Neural cell (in vitro differentiated cells): ENCODE measurements at regions not wholly inside any gene's neighbourhood (a gene's known extent, or its start where the extent isn't known, plus 50 kb on each side); places are given as distances from the start of the nearest gene placed in this dataset.

Experiments
- H2AFZ ChIP-seq: fragments of 200-600, 300-800 bp; sonication (generic), shearing (Covaris generic); 2 replicates; pipeline ENCODE4 v1.6.0; 2014; ENCODE audit warnings: low read depth, mild to moderate bottlenecking, antibody characterized with exemption, low read length, moderate library complexity
- H3F3A ChIP-seq: fragments of 200-600 bp; shearing (Covaris generic); 2 replicates; pipeline ENCODE4 v1.6.1; 2016; ENCODE audit warnings: mild to moderate bottlenecking, moderate library complexity, mixed read lengths, antibody characterized with exemption, low read length; ENCODE audit not compliant: insufficient read depth, poor library complexity, severe bottlenecking
- H3K27ac ChIP-seq: fragments of 200-600, 300-800 bp; sonication (generic), shearing (Covaris generic); 2 replicates; pipeline ENCODE4 v1.5.1; 2014; ENCODE audit warnings: mild to moderate bottlenecking, low read length, moderate library complexity
- H3K27me3 ChIP-seq: fragments of 300-800, 200-600 bp; sonication (generic), shearing (Covaris generic); 2 replicates; pipeline ENCODE4 v1.6.0; 2014; ENCODE audit warnings: mild to moderate bottlenecking, low read depth, low read length, moderate library complexity; ENCODE audit not compliant: insufficient read depth
- H3K36me3 ChIP-seq: fragments of 300-800, 200-600 bp; sonication (generic), shearing (Covaris generic); 2 replicates; pipeline ENCODE4 v1.5.1; 2014; ENCODE audit warnings: mild to moderate bottlenecking, antibody characterized with exemption, low read length, moderate library complexity; ENCODE audit not compliant: insufficient read depth
- H3K4me2 ChIP-seq: fragments of 300-800, 200-600 bp; sonication (generic), shearing (Covaris generic); 2 replicates; pipeline ENCODE4 v1.6.0; 2014; ENCODE audit warnings: mild to moderate bottlenecking, low read length
- H3K4me3 ChIP-seq: fragments of 300-800, 200-600 bp; sonication (generic), shearing (Covaris generic); 2 replicates; pipeline ENCODE4 v1.5.1; 2014; ENCODE audit warnings: mild to moderate bottlenecking, low read length, moderate library complexity
- H3K79me2 ChIP-seq: fragments of 200-600 bp; shearing (Covaris generic); replicated peaks from 2 replicates; pipeline ENCODE4 v1.6.0; 2014; ENCODE audit warnings: mild to moderate bottlenecking, low read length, moderate library complexity; ENCODE audit not compliant: insufficient read depth
- H3K9ac ChIP-seq: fragments of 300-800, 200-600 bp; sonication (generic), shearing (Covaris generic); 2 replicates; pipeline ENCODE4 v1.6.1; 2016; ENCODE audit warnings: mild to moderate bottlenecking, low read length, mixed read lengths
- H3K9me2 ChIP-seq: fragments of 200-600 bp; shearing (Covaris generic); 2 replicates; pipeline ENCODE4 v1.6.1; 2016; ENCODE audit warnings: mild to moderate bottlenecking, low read length, mixed read lengths; ENCODE audit not compliant: insufficient read depth
- H3K9me3 ChIP-seq: fragments of 200-600, 300-800 bp; sonication (generic), shearing (Covaris generic); 2 replicates; pipeline ENCODE4 v1.6.1; 2016; ENCODE audit warnings: mild to moderate bottlenecking, mixed run types, low read length, moderate library complexity, mixed read lengths
- H4K20me1 ChIP-seq: fragments of 200-600 bp; shearing (Covaris generic); 2 replicates; pipeline ENCODE4 v1.6.1; 2016; ENCODE audit warnings: mild to moderate bottlenecking, mixed run types; ENCODE audit not compliant: insufficient read depth
- EP300 ChIP-seq: fragments of 450-650 bp; conservative IDR thresholded peaks from 2 replicates; pipeline ENCODE4 v1.6.1; 2014; ENCODE audit warnings: antibody characterized with exemption, mild to moderate bottlenecking, moderate library complexity; ENCODE audit not compliant: poor library complexity, severe bottlenecking
- EZH2 ChIP-seq: fragments of 200-600, 300-800 bp; shearing (Covaris generic), sonication (generic); IDR thresholded peaks from 2 replicates; pipeline ENCODE4 v1.6.1; 2014; ENCODE audit warnings: antibody characterized with exemption, low read length, borderline replicate concordance, mild to moderate bottlenecking; ENCODE audit not compliant: insufficient read depth, poor library complexity, severe bottlenecking
- MXI1 ChIP-seq: fragments of 450-650 bp; conservative IDR thresholded peaks from 2 replicates; pipeline ENCODE4 v1.6.1; 2014; ENCODE audit warnings: antibody characterized with exemption, mild to moderate bottlenecking; ENCODE audit not compliant: poor library complexity, severe bottlenecking
- POLR2AphosphoS5 ChIP-seq: IDR thresholded peaks from 2 replicates; pipeline ENCODE4 v1.6.1; 2012
- RAD21 ChIP-seq: fragments of 450-650 bp; conservative IDR thresholded peaks from 2 replicates; pipeline ENCODE4 v1.6.1; 2014; ENCODE audit warnings: antibody characterized with exemption, mild to moderate bottlenecking, moderate library complexity
- SMC3 ChIP-seq: fragments of 450-650 bp; conservative IDR thresholded peaks from 2 replicates; pipeline ENCODE4 v1.6.1; 2014; ENCODE audit warnings: antibody characterized with exemption, mild to moderate bottlenecking, moderate library complexity; ENCODE audit not compliant: poor library complexity
- TAF1 ChIP-seq: IDR thresholded peaks from 2 replicates; pipeline ENCODE4 v1.6.1; 2012; ENCODE audit warnings: low read depth
- TF ChIP-seq, protein P1 (sequence below): IDR thresholded peaks from 2 replicates; pipeline ENCODE4 v1.6.1; 2012; ENCODE audit warnings: borderline replicate concordance
- TF ChIP-seq, protein P2 (sequence below): fragments of 450-650 bp; IDR thresholded peaks from 2 replicates; pipeline ENCODE4 v1.5.1; 2014; ENCODE audit warnings: antibody characterized with exemption, mild to moderate bottlenecking, moderate library complexity; ENCODE audit not compliant: poor library complexity, severe bottlenecking

- Histone ChIP-seq H2AFZ (no peak overlapping the region), H3K9me2 (no peaks in the 10 kb centered on the region), H3K27me3 (no peaks in the 10 kb centered on the region), H3K4me2 (no peak overlapping the region), H3K9ac (no peak overlapping the region), H3K4me3 (no peak overlapping the region), H3F3A (no peaks in the 10 kb centered on the region), H4K20me1 (no peaks in the 10 kb centered on the region), H3K27ac (no peak overlapping the region), H3K79me2 (no peaks in the 10 kb centered on the region), H3K9me3 (no peaks in the 10 kb centered on the region), H3K36me3 (no peaks in the 10 kb centered on the region)
- TF ChIP-seq, protein P1, sequence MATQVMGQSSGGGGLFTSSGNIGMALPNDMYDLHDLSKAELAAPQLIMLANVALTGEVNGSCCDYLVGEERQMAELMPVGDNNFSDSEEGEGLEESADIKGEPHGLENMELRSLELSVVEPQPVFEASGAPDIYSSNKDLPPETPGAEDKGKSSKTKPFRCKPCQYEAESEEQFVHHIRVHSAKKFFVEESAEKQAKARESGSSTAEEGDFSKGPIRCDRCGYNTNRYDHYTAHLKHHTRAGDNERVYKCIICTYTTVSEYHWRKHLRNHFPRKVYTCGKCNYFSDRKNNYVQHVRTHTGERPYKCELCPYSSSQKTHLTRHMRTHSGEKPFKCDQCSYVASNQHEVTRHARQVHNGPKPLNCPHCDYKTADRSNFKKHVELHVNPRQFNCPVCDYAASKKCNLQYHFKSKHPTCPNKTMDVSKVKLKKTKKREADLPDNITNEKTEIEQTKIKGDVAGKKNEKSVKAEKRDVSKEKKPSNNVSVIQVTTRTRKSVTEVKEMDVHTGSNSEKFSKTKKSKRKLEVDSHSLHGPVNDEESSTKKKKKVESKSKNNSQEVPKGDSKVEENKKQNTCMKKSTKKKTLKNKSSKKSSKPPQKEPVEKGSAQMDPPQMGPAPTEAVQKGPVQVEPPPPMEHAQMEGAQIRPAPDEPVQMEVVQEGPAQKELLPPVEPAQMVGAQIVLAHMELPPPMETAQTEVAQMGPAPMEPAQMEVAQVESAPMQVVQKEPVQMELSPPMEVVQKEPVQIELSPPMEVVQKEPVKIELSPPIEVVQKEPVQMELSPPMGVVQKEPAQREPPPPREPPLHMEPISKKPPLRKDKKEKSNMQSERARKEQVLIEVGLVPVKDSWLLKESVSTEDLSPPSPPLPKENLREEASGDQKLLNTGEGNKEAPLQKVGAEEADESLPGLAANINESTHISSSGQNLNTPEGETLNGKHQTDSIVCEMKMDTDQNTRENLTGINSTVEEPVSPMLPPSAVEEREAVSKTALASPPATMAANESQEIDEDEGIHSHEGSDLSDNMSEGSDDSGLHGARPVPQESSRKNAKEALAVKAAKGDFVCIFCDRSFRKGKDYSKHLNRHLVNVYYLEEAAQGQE = no peak
- TF ChIP-seq RAD21 (no peak), POLR2AphosphoS5 (no peak), TAF1 (no peak), EP300 (no peak), MXI1 (no peak), EZH2 (no peak), SMC3 (no peak)
- TF ChIP-seq, protein P2, sequence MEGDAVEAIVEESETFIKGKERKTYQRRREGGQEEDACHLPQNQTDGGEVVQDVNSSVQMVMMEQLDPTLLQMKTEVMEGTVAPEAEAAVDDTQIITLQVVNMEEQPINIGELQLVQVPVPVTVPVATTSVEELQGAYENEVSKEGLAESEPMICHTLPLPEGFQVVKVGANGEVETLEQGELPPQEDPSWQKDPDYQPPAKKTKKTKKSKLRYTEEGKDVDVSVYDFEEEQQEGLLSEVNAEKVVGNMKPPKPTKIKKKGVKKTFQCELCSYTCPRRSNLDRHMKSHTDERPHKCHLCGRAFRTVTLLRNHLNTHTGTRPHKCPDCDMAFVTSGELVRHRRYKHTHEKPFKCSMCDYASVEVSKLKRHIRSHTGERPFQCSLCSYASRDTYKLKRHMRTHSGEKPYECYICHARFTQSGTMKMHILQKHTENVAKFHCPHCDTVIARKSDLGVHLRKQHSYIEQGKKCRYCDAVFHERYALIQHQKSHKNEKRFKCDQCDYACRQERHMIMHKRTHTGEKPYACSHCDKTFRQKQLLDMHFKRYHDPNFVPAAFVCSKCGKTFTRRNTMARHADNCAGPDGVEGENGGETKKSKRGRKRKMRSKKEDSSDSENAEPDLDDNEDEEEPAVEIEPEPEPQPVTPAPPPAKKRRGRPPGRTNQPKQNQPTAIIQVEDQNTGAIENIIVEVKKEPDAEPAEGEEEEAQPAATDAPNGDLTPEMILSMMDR = no peak
These were observed 108.8 kb downstream of the EFNB1 start for GRCh38 chrX:68937581-68937980.

DNA sequence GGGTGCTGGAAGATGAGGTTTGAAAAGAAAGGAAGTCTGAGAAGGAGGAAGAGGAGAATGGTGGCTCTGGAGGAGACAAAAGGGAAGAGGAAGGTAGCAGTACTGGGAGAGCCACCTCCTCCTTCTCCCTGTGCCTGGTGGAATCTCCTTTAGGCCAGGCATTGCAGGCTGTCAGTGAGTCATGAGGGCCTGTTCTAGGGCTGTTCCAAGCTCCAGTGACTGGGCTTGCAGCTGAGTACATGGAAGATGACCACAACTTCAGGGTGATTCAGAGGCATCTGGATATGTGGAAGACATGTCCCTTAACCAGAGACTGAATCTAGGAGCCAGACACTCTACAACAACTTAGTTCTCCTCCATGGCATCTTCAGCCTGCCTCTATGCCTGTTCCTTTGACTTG is 107.8 kb downstream of the EFNB1 start:
- Histone ChIP-seq H2AFZ (no peak overlapping the region), H3K4me2 (no peak overlapping the region), H3K27me3 (no peaks in the 10 kb centered on the region)

More for the DNA sequence above, 107.8 kb downstream of the EFNB1 start:
- H3K79me2 ChIP-seq = no peaks in the 10 kb centered on the region
- no peaks in the 10 kb centered on the region for H4K20me1 ChIP-seq
- no peak overlapping the region for H3K4me3 ChIP-seq
- TF ChIP-seq MXI1 (no peak), TAF1 (no peak), EP300 (no peak), EZH2 (no peak), RAD21 (no peak), POLR2AphosphoS5 (no peak)
- TF ChIP-seq, protein P2 = no peak
- no peaks in the 10 kb centered on the region for H3K36me3 ChIP-seq
- no peaks in the 10 kb centered on the region for H3K9me2 ChIP-seq
- H3K9me3 ChIP-seq = no peaks in the 10 kb centered on the region
- no peaks in the 10 kb centered on the region for H3F3A ChIP-seq
- no peak overlapping the region for H3K27ac ChIP-seq
- no peak overlapping the region for H3K9ac ChIP-seq
